GM20000 (cell line): ENCODE measurements at regions not wholly inside any gene's neighbourhood (a gene's known extent, or its start where the extent isn't known, plus 50 kb on each side); places are given as distances from the start of the nearest gene placed in this dataset.

Experiments used
- DNase-seq: peaks from one replicate; pipeline ENCODE4 v3.0.0; 2012; ENCODE audit warnings: low spot score
- TF ChIP-seq, protein P1 (sequence below): IDR thresholded peaks from 2 replicates; pipeline ENCODE4 v1.5.1; 2012; ENCODE audit warnings: mild to moderate bottlenecking, control low read depth; ENCODE audit errors: extremely low read depth, missing control alignments

DNA sequence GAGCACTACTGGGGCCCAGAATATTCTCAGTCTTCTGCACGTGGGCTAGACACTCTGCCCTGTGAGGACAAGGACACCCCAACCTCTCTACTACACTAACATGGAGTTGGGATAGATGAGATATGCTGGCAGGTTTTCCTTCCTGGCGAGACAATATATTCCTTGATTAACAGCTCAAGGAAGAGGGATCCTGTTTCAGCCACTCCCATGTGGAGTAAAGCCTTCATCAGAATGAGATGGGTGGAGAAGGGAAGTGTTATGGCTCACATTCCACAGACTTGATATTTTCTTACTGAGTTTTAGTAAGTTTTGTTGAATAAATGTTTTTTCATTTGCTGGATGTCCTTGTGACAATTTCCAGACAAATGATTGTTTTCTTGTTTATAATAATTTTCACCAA is 1187.6 kb downstream of the CDH12 start:
- TF ChIP-seq, protein P1, sequence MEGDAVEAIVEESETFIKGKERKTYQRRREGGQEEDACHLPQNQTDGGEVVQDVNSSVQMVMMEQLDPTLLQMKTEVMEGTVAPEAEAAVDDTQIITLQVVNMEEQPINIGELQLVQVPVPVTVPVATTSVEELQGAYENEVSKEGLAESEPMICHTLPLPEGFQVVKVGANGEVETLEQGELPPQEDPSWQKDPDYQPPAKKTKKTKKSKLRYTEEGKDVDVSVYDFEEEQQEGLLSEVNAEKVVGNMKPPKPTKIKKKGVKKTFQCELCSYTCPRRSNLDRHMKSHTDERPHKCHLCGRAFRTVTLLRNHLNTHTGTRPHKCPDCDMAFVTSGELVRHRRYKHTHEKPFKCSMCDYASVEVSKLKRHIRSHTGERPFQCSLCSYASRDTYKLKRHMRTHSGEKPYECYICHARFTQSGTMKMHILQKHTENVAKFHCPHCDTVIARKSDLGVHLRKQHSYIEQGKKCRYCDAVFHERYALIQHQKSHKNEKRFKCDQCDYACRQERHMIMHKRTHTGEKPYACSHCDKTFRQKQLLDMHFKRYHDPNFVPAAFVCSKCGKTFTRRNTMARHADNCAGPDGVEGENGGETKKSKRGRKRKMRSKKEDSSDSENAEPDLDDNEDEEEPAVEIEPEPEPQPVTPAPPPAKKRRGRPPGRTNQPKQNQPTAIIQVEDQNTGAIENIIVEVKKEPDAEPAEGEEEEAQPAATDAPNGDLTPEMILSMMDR: no peak
- DNase-seq: no peak

DNA sequence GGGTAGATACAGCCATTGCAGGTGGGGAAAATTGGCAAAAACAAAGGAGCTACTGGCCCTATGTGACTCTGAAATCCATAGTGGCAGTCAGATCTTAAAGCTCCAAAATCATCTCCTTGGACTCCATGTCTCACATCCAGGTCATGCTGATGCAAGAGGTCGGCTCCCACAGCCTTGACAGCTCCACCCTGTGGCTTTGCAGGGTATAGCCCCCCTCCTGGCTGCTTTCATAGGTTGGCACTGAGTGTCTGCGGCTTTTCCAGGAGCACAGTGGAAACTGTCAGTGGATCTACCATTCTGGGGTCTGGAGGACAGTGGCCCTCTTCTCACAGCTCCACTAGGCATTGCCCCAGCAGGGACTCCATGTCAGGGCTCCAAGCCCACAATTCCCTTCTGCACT is 1190.1 kb downstream of the CDH12 start:
- DNase-seq: no peak
- TF ChIP-seq, protein P1: no peak

DNA sequence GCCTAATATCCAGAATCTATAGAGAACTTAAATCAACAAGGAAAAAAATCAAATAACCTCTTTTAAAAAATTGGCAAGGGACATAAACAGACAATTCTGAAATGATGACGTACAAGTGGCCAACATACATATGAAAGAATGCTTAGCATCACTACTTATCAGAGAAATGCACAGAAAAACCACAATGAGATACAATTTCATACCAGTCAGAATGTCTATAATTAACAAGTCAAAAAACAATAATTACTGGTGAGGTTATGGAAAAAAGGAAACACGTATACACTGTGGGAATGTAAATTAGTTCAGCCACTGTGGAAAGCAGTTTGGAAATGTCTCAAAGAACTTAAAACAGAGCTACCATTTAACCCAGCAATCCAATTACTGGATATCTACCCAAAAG is 1192.0 kb downstream of the CDH12 start:
- TF ChIP-seq, protein P1: no peak
- no peak for DNase-seq

DNA sequence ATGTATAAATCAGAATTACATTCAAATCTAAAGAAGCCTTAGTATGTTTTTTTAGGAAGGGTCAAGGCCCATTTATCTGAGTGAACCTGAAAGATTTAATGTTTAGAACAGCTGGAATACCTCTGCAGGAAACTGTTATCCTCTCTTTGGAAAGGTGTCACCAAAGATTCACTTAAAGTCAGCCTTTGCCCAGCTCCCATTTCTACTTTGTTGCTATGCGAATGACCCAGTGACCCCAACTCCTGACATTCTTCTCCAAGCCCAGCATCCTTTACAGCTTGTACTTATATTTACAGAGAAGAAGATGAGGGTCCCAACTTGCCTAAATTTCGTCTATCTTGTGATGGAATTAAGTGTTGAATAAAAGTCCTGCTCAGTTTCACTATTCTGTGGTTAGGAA is 1198.6 kb downstream of the CDH12 start:
- TF ChIP-seq, protein P1: no peak
- no peak for DNase-seq

DNA sequence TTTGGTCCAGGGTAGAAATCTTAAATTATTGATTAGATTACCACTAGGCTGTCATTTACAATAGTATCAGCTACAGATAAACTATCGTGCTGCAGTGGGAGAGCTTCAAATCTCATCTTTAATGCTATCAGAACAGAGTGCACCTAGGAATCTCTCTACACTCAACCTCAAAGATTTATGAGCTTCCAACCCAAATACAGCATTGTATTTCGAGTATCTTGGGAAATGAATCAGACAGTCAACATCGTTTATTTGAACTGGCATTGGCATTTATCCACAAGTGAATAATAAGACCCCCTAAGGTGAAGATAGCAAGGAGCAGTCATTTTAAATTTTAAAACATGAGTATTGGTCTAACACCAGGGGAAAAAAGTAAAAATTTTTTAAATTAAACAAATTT is 1203.2 kb downstream of the CDH12 start:
- DNase-seq: no peak
- TF ChIP-seq, protein P1: no peak

DNA sequence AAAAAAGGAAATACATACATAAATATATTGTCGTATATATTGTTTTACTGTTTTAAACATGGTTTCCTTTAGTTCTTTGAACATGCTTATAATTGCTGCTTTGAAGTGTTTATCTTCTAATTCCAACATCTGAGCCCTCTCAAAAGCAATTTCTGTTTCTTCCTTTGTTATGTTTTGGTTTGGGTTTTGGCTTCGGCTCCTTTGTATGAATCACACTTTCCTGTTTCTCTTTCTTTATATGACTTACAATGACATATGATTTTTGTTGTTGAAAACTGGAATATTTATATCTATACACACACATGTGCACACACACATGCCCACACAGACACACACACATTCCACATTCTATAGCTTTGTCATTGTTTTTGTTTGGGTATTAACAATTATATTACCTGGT is 1206.7 kb downstream of the CDH12 start:
- no peak for DNase-seq
- TF ChIP-seq, protein P1: no peak

DNA sequence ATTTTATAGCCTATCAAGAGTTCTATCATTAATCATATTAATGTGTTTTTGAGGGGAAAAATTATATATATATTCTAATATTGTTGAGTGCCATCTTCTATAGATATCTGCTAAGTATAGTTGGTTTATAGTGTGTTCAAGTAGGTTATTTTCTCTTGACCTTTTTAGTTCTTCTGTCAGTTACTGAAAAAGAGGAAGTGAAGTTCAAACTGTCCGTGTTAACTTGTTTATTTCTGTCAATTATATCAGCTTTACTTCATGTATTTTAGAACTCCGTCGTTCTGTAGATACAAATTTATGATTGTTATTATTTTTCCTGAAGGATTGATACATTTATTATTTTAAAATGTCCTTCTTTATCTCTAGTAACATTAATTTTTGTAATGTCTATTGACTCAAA is 1209.1 kb downstream of the CDH12 start:
- no peak for DNase-seq
- TF ChIP-seq, protein P1: no peak

DNA sequence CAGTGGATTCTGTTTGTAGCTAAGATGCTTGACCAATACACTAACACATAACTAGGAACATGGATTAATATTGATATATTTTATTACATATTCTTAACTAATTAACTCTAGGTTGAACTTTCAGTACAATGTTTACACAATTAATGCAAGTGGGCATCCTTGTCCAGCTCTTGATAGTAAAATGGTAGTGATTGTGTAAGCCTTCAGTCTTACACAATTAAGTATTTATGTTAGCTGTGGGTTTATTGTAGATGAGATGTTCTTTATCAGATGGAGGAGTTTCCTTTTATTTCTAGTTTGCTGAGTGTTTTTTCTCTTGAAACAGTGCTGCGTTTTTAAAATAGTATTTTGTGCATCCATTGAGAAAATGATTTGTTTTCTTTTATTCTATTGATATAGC is 1210.8 kb downstream of the CDH12 start:
- no peak for DNase-seq
- TF ChIP-seq, protein P1: no peak
